ENCODE measurements at regions not wholly inside any gene's neighbourhood (a gene's known extent, or its start where the extent isn't known, plus 50 kb on each side); places are given as distances from the start of the nearest gene placed in this dataset.

GRCh38 chr14:100409651-100410050 is 86.5 kb downstream of the SLC25A47 start:
- in situ Hi-C loops (cut with HindIII; ENCODE audit: low pct_ligation_motif_present, low pct_unique_long_range_greater_than_20kb, low sequenced_read_pairs): loop anchor here (25.0 kb wide), 1 partner anchor 253 kb away; no protein-coding TSS in a partner anchor
- DNase-seq: no peak

DNA sequence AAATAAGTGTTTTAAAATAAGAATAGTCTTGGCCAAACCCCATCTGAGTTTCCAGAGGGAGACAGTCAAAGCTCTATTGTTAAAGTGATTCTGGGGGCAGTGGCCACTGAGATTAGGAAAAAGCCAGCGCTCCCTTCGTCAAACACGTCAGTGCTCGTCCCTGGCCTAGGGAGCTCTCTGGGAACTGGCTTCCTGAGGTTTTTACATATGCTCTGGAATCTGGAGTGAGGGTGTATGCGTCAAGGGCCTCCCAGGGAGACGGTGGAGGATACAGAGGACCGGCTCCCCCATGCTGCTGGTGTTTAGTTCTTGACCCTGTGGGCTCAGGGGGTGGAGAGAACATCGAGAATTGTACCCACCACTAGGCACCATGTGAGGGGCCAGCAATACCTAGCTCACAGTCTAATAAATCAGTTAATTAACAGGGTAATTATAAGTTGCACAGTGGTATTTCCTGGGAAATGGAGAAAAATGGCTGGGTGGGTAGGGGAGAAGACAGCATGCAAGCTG is 87.0 kb downstream of the SLC25A47 start:
- DNase-seq: no peak

DNA sequence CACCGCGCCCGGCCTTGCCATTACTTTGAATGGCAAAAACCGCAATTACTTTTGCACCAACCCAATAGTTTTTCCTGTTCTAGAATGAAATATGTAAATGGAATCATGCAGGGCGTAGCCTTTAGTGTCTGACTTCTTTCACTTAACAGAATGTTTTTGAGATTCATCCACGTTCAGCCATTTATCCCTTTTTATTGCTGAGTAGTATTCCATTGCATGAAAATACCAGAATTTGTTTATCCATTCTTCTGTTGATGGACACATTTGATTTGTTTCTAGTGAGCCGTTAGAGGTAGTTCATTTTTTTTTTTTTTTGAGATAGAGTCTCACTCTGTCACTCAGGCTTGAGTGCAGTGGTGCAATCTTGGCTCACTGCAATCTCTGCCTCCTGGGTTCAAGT is 90.6 kb downstream of the SLC25A47 start:
- in situ Hi-C loops (cut with HindIII; ENCODE audit: low pct_ligation_motif_present, low pct_unique_long_range_greater_than_20kb, low sequenced_read_pairs): loop anchor here (25.0 kb wide), 1 partner anchor 249 kb away; no protein-coding TSS in a partner anchor
- no peak for DNase-seq

More for the DNA sequence above, 87.0 kb downstream of the SLC25A47 start:
- in situ Hi-C loops (cut with HindIII; ENCODE audit: low pct_ligation_motif_present, low pct_unique_long_range_greater_than_20kb, low sequenced_read_pairs): loop anchor here (25.0 kb wide), 1 partner anchor 252 kb away; no protein-coding TSS in a partner anchor

- DNase-seq: no peak
- in situ Hi-C loops (cut with HindIII; ENCODE audit: low pct_ligation_motif_present, low pct_unique_long_range_greater_than_20kb, low sequenced_read_pairs): loop anchor here (25.0 kb wide), 1 partner anchor 247 kb away; no protein-coding TSS in a partner anchor
These were observed 92.1 kb downstream of the SLC25A47 start for GRCh38 chr14:100415226-100415625.

DNA sequence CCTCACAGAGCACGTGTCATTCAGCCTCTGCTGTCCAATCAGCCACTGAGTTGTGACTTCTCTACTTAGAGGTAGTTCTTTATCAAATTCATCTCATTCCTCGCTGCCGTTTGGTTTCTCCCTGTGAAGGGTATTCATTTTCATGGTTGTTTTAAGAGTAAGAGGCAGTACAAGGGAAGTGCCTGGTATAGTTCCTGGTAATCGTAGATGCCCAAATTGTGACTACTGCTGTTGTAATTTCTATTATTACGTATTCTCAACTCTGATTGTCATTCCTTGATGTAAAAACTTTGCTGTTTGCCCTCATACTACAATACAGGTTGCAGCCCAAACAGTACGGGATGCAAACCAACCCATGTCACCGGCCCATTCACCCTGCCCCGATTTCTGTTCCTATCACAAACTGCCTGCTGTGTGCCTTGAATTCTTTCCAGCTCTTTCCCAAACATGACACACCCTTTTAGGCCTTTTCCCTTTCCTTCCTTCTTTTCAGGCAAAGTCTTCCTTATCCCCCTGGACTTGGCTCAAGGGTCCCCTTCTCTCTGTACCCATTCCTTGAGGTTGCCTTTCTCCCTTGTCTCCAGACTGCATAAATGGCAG is 93.0 kb downstream of the SLC25A47 start:
- no peak for DNase-seq
- in situ Hi-C loops (cut with HindIII; ENCODE audit: low pct_ligation_motif_present, low pct_unique_long_range_greater_than_20kb, low sequenced_read_pairs): loop anchor here (25.0 kb wide), 1 partner anchor 246 kb away; no protein-coding TSS in a partner anchor

DNA sequence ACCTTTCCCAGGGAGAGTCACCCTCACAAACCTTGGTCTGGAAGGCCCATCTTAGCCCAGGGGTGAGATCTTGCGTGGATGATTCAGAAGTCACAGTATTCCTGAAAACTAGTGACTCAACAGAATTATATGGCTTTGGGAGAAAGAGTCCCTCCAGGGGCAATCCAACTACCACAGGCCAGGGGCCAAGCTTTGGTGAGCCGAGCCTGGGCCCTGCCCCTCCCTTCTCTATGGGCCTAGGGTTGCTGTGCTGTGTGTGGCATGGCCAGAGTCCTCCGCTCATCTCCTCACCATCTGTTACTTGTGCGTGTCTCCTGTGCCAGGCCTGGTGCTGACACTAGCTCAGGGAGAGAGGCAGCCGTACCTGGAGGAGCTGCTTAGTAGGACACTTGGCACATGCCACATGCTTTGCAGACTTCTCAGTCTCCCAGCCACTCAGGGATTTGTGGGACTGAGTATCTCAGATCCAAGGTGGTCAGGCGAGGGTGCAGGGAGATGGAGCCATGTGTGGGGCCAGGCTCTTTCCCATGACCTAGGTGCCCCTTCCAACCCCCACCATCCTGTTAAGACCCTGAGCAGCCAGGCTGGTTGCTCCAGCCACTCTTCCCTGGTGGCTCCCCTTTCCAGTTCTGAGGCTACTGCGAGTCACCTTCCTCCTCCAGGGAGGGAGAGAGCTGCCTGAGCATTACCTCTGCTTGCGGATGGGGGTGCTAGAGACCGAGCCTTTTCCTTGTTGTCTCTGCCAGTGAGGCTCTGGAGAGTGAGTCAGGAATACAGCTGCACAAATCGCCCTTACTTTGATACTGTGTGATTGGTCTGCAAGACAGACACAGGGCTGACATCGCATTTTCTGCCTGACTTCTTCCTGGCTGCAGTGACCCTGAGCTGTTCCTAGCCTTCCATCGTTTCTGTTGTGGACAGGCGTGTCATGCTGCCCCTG is 94.1 kb downstream of the SLC25A47 start:
- DNase-seq: peak; percentile 85
- in situ Hi-C loops (cut with HindIII; ENCODE audit: low pct_ligation_motif_present, low pct_unique_long_range_greater_than_20kb, low sequenced_read_pairs): loop anchor here (25.0 kb wide), 1 partner anchor 245 kb away; no protein-coding TSS in a partner anchor

- in situ Hi-C loops (cut with HindIII; ENCODE audit: low pct_ligation_motif_present, low pct_unique_long_range_greater_than_20kb, low sequenced_read_pairs): loop anchor here (25.0 kb wide), 1 partner anchor 242 kb away; no protein-coding TSS in a partner anchor
- no peak for DNase-seq
These were observed 96.7 kb downstream of the SLC25A47 start for GRCh38 chr14:100419856-100420255.

- in situ Hi-C loops (cut with HindIII; ENCODE audit: low pct_ligation_motif_present, low pct_unique_long_range_greater_than_20kb, low sequenced_read_pairs): loop anchor here (25.0 kb wide), 1 partner anchor 240 kb away; no protein-coding TSS in a partner anchor
These were observed 98.8 kb downstream of the SLC25A47 start for GRCh38 chr14:100421756-100422470.

GRCh38 chr14:100422556-100423316 is 99.6 kb downstream of the SLC25A47 start:
- in situ Hi-C loops (cut with HindIII; ENCODE audit: low pct_ligation_motif_present, low pct_unique_long_range_greater_than_20kb, low sequenced_read_pairs): loop anchor here (25.0 kb wide), 1 partner anchor 240 kb away; no protein-coding TSS in a partner anchor
- no peak for DNase-seq

More at GRCh38 chr14:100421756-100422470, 98.8 kb downstream of the SLC25A47 start:
- DNase-seq: no peak

DNA sequence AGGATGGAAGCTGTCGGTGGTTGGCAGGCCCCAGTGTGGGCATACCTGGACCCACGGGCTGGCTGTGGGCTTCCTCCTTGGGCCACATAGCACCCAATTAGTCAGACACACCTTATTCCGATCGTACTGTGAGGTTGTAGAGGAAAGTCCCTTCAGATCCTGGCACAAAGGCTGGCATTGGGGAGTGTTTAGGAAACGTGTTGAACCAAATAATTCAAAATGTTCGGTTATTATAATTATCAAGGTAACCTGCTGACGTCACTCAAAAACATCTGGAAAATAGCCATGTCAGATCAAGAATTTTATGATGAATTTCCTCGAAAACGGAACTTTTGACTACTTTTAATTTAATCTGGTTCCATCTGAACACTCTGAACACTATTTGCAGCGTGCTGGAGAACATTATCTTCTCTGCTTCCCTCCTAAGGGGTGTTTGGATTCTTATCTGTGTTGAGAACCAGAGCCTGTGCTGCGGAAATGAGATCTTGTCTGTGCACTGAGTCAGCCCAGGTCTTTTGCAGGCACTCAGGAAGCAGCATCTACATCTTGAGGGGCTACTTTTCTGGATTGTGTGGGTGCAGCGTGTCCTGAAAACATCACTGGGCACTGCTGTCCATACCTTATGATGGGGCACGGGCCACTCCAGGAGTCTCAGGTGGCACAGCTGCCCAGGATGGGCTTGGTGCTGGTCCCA is 100.3 kb downstream of the SLC25A47 start:
- DNase-seq: no peak
- in situ Hi-C loops (cut with HindIII; ENCODE audit: low pct_ligation_motif_present, low pct_unique_long_range_greater_than_20kb, low sequenced_read_pairs): loop anchor here (25.0 kb wide), 1 partner anchor 239 kb away; no protein-coding TSS in a partner anchor

- in situ Hi-C loops (cut with HindIII; ENCODE audit: low pct_ligation_motif_present, low pct_unique_long_range_greater_than_20kb, low sequenced_read_pairs): loop anchor here (25.0 kb wide), 1 partner anchor 238 kb away; no protein-coding TSS in a partner anchor
- DNase-seq: no peak
These were observed 101.6 kb downstream of the SLC25A47 start for GRCh38 chr14:100424504-100425428.

DNA sequence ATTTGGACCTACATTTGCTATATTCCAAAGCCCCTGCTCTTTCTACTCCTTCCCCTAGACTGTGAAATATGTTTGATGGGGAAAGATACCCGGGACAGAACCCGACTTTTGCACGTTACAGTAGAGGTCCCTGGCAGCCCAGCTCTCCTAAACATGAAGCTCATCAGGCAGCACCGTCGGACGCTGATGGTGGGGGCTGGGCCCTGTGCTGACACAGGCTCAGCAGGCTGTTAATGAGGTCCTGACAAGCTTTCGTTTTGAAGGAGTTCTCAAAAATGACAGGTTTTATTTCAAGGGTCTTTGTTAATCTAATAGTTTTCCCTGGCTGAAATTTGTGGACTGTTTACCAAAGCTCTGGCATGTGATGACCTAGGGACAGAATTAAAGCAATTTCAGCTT is 102.3 kb downstream of the SLC25A47 start:
- in situ Hi-C loops (cut with HindIII; ENCODE audit: low pct_ligation_motif_present, low pct_unique_long_range_greater_than_20kb, low sequenced_read_pairs): no loop called here
- DNase-seq: no peak

DNA sequence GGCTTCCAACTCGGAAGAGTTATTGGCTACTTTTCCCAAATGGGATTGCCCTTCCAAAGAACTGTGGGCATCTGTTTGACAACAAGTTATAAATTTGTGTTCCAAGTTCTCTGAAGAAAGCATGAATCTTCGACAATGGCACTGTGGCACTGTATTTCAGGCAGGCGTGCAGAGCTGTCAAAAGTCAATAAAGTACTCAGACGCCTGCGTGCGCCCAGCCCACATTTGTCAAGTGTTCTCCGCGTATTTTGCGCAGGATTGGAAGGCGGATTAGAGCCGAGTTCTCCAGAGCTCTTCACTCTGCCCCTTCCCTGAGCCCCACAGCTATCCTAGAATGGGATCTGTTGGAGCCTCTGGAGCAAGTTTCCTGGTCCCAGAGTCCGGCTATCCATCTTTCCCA is 103.2 kb downstream of the SLC25A47 start:
- no peak for DNase-seq
- in situ Hi-C loops (cut with HindIII; ENCODE audit: low pct_ligation_motif_present, low pct_unique_long_range_greater_than_20kb, low sequenced_read_pairs): no loop called here

GRCh38 chr14:100427166-100427565 is 104.0 kb downstream of the SLC25A47 start:
- DNase-seq: no peak
- in situ Hi-C loops (cut with HindIII; ENCODE audit: low pct_ligation_motif_present, low pct_unique_long_range_greater_than_20kb, low sequenced_read_pairs): no loop called here

- DNase-seq: peak; percentile 44
- in situ Hi-C loops (cut with HindIII; ENCODE audit: low pct_ligation_motif_present, low pct_unique_long_range_greater_than_20kb, low sequenced_read_pairs): no loop called here
These were observed 105.6 kb downstream of the SLC25A47 start for GRCh38 chr14:100428727-100429126.

GRCh38 chr14:100429537-100429936 is 106.4 kb downstream of the SLC25A47 start:
- in situ Hi-C loops (cut with HindIII; ENCODE audit: low pct_ligation_motif_present, low pct_unique_long_range_greater_than_20kb, low sequenced_read_pairs): no loop called here
- no peak for DNase-seq
